ENCODE measurements at regions not wholly inside any gene's neighbourhood (a gene's known extent, or its start where the extent isn't known, plus 50 kb on each side); places are given as distances from the start of the nearest gene placed in this dataset.
A peak's percentile ranks its signal among the peaks of the same experiment; 100 is the strongest.

DNA sequence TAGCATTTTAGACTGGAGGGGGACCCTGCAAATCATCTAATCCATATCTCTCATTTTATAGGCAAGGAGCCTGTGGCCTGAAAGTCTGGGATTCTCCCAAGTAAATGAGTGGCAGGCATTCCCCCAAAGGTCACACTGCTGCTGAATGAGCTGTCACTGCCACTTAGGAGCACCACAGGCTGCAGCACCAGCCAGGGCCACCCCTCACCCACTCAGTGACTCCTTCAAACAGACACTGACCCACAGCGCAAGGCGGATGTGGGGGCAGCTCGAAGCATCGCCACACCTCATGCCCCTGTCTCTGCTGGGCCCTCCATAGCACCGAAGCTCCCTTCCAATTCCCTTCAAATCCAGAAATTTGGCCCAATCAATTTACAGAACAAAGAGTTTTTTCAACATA, 119.9 kb upstream of the ARID1B start:
- ATAC-seq (no peak), DNase-seq (no peak)
- intact Hi-C loops (cut with DNase I, micrococcal nuclease): no loop called here

DNA sequence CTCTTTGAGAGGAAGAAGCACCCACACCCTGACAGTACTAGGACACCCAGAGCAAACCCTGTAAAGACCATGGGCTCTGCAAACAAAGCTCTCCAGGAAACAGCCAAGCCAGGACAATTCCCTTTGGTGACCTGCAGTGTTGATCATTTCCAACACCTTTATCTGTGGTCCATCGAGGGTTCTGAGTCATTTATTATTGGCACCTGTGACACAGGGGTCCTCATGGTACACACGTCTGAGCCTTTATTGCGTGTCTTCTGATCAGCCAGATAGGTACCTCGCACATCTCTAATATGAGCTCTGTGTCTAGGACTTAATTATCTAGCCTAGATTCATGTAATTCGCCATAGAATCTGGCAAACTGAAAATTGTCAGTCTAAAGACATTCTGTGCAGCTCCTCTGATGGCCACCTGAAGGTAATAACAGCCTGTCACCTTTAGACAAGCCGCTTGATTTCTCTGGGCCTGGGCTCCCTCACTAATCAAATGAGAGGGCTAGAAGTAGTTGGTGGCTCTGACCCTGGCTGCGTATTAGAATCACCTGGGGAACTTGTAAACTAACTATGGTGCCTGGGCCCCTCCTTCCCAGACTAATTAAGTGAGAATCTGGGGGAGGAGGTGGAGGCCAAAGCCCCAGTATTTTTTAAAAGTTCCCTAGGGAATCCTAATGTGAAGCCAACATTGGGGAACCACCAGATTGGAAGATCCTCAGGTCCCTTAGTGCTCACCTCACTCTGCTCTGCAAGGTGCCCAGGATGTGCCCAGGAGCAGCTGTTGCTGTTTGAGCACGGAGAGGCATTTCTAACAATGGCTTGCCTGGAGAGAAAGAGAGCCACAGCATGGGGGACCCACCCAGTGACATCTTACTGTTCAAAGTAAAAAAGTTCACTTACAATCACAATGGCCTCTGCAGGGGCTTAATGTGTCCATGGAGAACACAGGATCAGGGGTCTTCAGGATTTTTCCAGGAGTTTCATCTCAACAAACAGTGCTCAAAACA, 122.0 kb upstream of the ARID1B start:
- intact Hi-C loops (cut with DNase I, micrococcal nuclease): no loop called here
- ATAC-seq (no peak), DNase-seq (no peak)

DNA sequence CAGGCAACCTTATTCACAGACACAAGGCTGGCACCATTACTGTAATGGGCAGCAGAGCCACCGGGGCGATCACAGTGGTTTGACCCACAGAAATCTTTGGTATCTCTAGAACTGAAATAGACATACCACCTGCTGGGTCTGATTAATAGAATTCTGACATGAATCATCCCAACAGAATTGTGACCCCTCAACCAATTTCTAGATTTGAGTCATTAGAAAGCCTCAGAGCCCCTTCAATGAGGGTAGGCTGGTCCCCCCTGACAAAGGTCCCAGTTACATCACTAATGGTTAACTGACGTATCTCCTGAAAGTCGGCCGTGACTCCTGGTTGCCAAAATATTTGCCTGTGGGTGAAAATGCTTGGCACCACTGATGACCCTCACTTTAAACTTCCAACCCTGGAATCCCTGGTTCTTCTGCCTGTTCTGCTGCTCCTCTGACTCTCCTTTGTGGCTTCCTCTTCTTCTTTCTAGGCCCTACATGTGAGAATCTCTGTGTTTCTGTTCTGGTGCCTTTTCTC, 124.9 kb upstream of the ARID1B start:
- no peak for DNase-seq
- intact Hi-C loops (cut with DNase I, micrococcal nuclease): no loop called here

DNA sequence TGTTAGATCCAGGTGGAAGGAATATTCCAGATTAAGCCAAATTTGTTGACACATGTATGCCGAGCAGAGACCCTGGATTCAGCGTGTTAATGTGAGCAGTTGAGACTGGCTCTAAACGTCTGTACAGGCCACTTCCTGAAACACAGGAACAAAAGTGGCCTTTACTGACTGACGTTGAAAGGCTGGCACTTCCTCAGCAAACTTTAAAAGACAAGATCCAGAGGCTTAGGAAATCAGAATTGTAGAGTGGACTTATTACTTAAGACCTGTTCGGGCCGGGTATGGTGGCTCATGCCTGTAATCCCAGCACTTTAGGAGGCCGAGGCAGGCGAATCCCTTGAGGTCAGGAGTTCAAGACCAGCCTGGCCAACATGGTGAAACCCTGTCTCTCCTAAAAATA, 125.7 kb upstream of the ARID1B start:
- ATAC-seq (no peak), DNase-seq (no peak)
- intact Hi-C loops (cut with DNase I, micrococcal nuclease): no loop called here

More for the DNA sequence above, 124.9 kb upstream of the ARID1B start:
- no peak for ATAC-seq

DNA sequence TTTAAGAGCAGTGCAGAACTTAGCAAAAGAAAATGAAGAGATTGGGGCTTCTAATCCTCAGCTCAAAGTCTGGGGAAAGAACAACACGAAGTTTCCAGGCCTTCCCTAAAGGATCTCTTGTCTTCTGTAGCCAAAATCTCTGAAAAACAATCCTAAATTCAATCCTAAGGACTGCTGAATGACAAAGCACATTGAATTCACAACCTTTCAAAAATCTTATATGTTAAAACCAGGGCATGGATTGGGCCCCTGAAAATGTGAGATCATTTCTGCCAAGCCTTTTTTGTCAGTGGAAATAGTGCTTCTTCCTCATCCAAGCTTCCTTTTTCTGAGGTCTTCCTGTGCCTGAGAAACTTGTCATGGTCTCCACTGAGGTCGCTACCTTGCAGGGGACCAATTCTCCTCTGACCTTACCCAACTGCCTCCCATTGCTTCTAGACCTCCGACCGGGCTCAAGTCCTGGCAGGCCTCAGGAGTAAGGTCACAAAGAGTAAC, 126.2 kb upstream of the ARID1B start:
- no peak for DNase-seq
- intact Hi-C loops (cut with DNase I, micrococcal nuclease): no loop called here
- ATAC-seq: no peak

DNA sequence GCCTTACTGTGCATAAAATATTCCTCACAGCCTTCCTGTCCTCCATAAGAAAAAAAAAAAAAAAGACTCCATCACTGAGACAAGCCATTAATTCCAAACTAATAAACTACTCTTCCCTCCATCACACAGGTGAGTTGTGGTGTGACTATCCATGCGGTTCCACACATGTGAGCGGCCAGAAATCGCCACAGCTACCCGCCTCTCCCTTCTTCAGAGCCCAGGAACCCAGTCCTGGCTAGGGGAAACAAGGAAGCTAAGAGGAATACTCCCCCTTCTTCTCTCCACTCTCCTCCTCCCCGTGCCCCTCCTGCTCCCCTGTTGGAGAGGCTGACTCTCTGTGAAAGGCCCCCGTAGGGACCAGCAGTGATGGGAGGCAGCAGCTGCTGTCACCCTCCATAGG, 128.6 kb upstream of the ARID1B start:
- ATAC-seq: no peak
- intact Hi-C loops (cut with DNase I, micrococcal nuclease): no loop called here

DNA sequence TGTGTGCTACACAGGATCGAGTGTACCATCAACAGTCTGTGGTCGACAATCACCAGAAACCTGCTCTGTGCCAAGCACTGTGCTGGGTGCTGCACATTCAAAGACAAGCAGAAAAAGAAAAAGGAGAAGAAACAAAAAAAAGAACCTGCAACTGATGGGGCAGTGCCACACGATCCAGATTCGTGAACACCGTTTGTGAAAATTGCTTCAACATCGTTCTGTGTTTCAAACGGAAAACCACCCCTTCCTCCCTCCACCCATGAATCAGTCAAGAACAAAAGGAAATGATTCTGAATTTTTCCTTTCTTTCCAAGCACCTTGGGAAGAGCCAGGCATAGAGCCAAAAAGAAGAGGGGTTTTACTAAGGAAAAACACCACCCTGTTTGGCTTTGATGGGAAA, 129.2 kb upstream of the ARID1B start:
- DNase-seq: no peak
- intact Hi-C loops (cut with DNase I, micrococcal nuclease): no loop called here
- ATAC-seq: no peak

More for the DNA sequence above, 128.6 kb upstream of the ARID1B start:
- no peak for DNase-seq

DNA sequence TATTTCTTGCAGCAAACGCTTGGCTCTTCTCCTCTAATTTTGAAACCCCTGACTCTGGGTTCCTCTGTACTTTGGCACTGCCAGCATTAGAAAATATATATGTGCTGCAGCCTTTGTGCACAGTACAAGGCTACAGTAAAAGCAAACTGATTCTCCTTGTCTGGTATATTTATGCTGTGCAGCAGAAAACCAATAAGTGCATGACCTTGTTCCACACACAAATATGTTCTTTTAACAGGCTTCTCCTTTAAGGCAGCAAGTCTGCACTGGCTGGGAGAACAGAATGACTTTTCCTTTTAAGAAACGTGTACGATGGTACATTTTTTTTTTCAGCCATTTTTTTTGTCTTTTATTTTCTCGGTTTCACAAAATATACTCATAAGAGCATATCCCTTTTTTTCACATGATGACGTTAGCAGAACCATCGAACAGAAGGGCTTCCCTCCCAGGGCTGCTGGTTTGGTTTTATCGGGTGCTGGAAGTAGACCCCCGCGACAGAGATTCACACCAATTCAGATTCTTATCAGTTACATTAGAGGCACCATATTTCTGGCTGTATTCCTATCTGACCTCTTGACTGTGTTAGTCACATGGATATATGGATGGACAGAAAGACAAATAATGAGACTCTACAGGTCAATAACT, 129.9 kb upstream of the ARID1B start:
- intact Hi-C loops (cut with DNase I, micrococcal nuclease): no loop called here
- ATAC-seq (no peak), DNase-seq (no peak)

DNA sequence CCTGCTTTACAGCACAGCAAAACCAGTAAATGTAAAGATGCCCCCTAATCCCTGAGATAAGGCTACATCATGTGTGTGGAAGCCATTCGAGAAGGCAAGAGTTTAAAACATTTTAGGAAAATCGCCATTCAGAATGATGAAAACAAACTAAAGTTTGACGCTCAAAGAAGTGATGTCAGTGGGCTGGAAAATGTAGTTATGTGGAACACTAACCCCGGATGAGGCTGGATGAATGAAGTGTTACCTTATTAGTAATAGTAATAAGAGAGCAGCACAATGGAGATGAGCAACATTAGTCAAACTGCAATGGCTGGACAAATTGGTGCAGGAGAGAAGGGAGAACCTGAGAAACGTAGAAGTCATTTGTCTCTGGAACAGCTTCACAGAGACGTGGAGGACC, 130.7 kb upstream of the ARID1B start:
- intact Hi-C loops (cut with DNase I, micrococcal nuclease): no loop called here
- ATAC-seq (no peak), DNase-seq (no peak)

DNA sequence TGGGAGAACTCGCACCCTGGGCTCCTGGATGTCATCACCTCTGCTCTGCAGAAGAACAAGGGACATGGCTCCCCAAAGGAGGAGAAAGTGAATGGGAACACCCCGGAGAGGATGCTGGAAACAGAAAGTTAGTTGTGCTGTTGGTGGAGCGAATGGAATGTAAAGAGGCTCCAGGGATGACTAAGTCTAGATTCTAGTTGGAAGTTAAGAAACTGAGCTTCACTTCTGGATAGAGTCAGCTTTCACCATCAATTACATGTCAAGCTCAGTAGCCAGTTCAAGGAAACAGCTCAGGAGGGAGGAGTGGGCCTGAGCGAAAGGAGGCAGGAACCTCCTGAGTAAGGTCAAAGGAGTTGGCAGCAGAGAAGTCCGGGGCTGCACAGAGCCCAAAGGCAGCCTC, 132.1 kb upstream of the ARID1B start:
- DNase-seq: no peak
- intact Hi-C loops (cut with DNase I, micrococcal nuclease): no loop called here
- no peak for ATAC-seq

DNA sequence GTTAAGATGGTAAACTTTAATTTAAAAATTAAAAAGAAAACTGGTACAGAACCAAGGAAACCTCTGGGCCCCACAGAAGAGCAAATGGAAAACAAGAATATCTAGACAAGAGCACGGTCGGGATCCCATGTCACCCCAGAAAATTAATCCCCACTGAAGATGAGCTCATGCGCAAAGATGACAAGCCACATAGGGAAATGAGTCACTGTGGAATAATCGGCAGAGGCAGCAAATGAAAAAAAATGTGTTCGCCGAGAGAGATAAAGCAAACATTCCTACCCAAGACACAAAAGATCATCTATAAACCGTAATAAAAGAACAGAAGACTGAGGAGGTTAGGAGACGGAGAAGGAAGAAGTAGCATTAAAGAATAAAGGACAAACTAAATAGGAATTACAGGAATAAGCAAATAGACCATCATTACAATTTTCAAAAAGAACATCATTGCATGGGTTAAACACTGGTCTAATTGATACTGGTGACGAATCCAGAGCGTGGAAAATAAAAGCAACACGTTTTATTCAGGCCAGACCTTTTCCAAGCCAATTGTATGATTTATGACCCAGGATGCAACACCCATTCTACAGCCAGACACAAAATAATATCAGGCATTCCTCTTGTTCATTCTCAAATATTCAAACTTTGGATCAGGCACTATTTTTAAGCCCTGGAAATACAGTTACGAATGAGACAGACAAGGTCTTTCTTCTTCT, 138.0 kb upstream of the ARID1B start:
- DNase-seq (no peak), ATAC-seq (no peak)
- intact Hi-C loops (cut with DNase I, micrococcal nuclease): no loop called here

DNA sequence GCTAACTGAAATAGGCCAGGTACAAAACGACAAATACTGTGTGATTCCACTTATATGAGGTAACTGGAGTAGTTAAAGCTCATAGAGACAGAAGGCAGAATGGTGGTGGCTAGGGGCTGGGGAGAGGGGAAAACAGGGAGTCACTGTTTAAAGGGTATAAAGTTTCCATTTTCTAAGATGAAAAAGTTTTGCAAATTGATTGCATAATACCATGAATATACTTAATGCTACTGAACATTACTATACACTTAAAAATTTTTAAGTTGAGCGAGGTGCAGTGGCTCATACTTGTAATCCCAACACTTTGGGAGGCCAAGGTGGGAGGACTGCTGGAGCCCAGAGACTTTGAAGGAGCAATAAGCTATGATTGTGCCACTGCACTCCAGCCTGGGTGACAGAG, 138.6 kb upstream of the ARID1B start:
- ATAC-seq (no peak), DNase-seq (no peak)
- intact Hi-C loops (cut with DNase I, micrococcal nuclease): no loop called here

DNA sequence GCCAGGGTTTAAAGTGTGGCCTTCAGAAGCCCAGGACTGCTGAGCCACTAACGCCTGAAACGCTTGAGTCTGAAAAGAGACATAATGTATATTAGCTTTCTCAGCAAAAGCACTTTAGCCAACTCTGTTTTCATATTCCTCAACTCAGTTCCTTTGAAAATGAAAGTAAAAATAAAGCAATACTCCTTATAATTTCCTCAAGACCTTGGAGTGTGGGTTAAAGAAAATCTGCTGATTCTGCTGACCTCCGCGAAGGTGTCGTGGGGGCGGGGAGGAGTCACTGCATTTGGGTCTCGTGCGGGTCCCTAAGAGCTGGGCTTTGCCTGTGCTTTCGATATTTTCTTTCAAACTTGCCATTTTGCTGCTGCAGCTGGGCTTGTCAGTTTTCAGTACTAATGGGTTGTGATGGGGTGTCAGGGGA, 142.2 kb upstream of the ARID1B start:
- ATAC-seq (peak; percentile 33), DNase-seq (no peak)
- intact Hi-C loops (cut with DNase I, micrococcal nuclease): no loop called here

DNA sequence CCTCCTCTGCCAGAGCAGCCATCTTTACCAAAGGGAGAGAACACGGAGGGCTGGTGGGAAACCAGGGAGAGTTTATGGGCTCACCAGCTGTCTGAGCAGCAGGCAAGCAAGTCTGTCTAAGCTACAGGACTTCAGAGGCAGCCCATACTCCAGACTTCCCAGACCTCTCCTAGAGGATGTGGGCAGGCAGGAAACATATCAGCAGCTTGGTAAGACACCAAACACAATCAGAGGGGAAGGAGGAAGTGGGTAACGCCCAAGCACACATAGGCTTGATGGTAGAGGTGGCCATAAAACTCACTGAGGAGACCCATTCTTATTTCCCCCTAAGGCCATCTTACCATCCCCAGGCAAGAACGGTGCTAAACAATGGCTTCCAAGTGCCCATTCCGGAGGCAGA, 143.1 kb upstream of the ARID1B start:
- no peak for DNase-seq
- intact Hi-C loops (cut with DNase I, micrococcal nuclease): no loop called here
- peak; percentile 87 for ATAC-seq

DNA sequence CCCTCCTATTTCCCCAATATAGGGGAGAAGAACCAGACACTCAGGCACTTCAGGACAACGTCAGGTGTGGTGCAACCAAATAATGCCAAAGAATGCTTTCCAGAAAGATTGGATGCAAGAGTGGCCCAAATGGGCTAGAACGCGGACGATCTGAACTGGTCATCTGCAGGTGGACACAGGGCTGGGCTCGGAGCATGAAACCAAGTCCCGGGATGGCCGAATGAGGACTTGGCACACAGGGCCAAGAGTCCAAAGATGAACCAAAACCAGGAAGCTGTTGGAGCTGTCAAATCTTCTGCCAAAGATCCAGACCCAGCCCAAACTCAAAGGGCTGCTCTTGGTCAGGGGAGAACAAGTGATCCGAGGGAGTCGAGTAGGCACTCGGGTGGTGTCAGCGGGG, 143.9 kb upstream of the ARID1B start:
- no peak for DNase-seq
- intact Hi-C loops (cut with DNase I, micrococcal nuclease): no loop called here
- ATAC-seq: peak; percentile 36

DNA sequence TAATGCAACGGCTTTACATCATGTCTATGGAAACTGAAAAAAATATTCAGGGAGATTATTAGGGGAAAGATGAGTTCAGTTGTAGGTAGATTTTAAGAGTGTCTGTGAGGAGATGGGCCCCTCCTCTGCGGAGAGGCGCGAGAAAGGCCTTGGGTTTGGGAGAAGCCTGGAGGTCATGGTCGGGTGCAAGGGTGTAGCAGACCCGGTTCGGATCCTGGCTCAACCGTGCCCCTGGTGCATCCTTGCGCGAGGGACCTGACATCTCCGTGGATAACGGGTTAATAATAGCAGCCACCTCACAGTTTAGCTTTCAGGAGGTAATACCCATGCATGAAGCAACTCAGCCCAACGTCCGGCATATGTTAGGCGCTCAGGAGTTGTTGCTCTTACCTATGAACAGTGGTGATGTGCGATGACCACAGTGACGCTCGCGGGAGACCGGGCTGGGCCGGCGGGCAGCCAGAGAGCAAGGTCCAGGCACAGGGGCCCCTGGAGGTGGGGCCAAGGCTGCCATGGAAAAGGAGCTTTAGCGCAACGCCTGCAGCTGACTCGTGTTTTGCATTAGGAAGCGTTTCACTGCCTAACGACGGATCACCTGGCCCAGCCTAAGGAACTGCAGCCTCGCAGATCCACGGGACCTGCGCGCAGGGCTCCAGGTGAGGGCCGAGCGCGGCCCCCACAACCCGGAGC, 146.4 kb upstream of the ARID1B start:
- intact Hi-C loops (cut with DNase I, micrococcal nuclease): no loop called here
- DNase-seq (no peak), ATAC-seq (no peak)

DNA sequence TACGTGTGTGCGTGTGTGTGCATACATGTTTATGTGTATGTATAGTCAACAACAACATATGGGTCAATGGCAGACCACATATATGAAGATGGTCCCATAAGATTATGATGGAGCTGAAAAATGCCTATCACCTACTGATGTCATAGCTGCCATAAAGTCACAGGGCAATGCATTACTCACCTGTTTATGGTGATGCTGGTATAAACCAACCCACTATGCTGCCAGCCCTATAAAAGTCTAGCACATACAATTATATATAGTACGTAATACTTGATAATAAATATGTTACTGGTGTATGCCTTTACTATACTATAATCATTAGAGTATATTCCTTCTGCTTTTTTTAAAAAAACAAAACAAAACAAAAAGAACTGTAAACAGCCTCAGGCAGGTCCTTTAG, 148.4 kb upstream of the ARID1B start:
- ATAC-seq: peak; percentile 93
- no peak for DNase-seq
- intact Hi-C loops (cut with DNase I, micrococcal nuclease): no loop called here

DNA sequence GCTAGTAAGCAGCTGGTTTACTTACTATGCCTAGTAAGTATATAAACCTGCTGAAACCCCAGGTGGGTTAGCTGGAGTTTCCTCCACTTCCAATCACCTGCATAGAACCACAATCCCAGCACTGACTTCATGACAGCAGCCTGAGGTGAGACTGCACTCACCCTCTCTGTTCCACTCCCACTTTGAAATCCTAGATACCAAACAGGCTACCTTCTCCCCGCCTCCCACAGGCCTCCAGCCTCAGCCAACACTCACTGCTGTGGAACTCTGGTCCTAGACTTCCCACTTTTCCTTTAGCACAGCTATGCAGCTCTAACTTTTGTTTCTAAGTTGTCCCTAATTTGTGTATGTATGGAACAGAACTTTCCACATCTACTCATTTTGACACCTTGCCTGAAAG, 149.7 kb upstream of the ARID1B start:
- intact Hi-C loops (cut with DNase I, micrococcal nuclease): no loop called here
- ATAC-seq (no peak), DNase-seq (no peak)

DNA sequence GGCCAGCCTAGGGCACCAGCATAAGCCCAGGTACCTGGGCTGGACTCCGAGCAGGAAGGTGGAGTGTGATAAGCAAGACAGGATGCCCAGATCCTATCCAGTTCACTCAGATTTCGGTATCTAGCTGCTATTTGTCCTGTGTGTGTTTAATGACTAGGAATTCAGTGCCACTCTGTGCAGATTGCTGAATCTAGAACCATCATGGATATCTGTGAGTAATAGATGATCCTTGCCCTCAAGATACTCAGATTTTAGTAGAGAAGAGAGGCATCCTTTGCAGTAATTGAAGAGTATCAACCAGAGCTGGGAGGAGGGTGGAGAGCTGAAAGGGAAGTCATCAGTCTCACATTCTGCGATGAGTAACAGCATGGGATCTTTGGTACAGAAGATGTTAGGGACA, 155.0 kb upstream of the ARID1B start:
- intact Hi-C loops (cut with DNase I, micrococcal nuclease): no loop called here
- ATAC-seq: no peak
- DNase-seq: no peak
